Kasumi-1 (cell line): ENCODE measurements at regions not wholly inside any gene's neighbourhood (a gene's known extent, or its start where the extent isn't known, plus 50 kb on each side); places are given as distances from the start of the nearest gene placed in this dataset.

ENCODE experiments used
- DNase-seq, 2 experiments: peaks; one replicate each; lab custom pipeline; 2025; lab: John Stamatoyannopoulos, UW

GRCh38 chr18:64615021-64615420 is 466.1 kb upstream of the LINC00305 start:
- no peak for DNase-seq

- DNase-seq: no peak
Observed at GRCh38 chr18:64614446-64614845, 465.6 kb upstream of the LINC00305 start.

- DNase-seq: no peak
Observed at GRCh38 chr18:64592246-64592645, 443.4 kb upstream of the LINC00305 start.

- no peak for DNase-seq
Observed at GRCh38 chr18:64589000-64589399, 440.1 kb upstream of the LINC00305 start.

GRCh38 chr18:64566456-64566855 is 417.6 kb upstream of the LINC00305 start:
- no peak for DNase-seq

- no peak for DNase-seq
Observed at GRCh38 chr18:64562651-64563050, 413.8 kb upstream of the LINC00305 start.

GRCh38 chr18:64546451-64546850 is 397.6 kb upstream of the LINC00305 start:
- no peak for DNase-seq

- no peak for DNase-seq
Observed at GRCh38 chr18:64539847-64540246, 391.0 kb upstream of the LINC00305 start.

- DNase-seq: no peak
Observed at GRCh38 chr18:64528646-64529045, 379.8 kb upstream of the LINC00305 start.

- DNase-seq: no peak
Observed at GRCh38 chr18:64519201-64519600, 370.3 kb upstream of the LINC00305 start.

GRCh38 chr18:64518191-64518590 is 369.3 kb upstream of the LINC00305 start:
- DNase-seq: no peak

- DNase-seq: no peak
Observed at GRCh38 chr18:64513401-64513800, 364.5 kb upstream of the LINC00305 start.

GRCh38 chr18:64490207-64490606 is 341.3 kb upstream of the LINC00305 start:
- no peak for DNase-seq

GRCh38 chr18:64488698-64489097 is 339.8 kb upstream of the LINC00305 start:
- no peak for DNase-seq

- no peak for DNase-seq
Observed at GRCh38 chr18:64474773-64475172, 325.9 kb upstream of the LINC00305 start.

- no peak for DNase-seq
Observed at GRCh38 chr18:64474255-64474654, 325.4 kb upstream of the LINC00305 start.

GRCh38 chr18:64449434-64449833 is 300.5 kb upstream of the LINC00305 start:
- DNase-seq: no peak

GRCh38 chr18:64444819-64445218 is 295.9 kb upstream of the LINC00305 start:
- DNase-seq: no peak

GRCh38 chr18:64438178-64438577 is 289.3 kb upstream of the LINC00305 start:
- peak; percentile 62 to 73 for DNase-seq

GRCh38 chr18:64436111-64436510 is 287.2 kb upstream of the LINC00305 start:
- DNase-seq: peak; percentile 76 to 78

- no peak for DNase-seq
Observed at GRCh38 chr18:64419156-64419555, 270.3 kb upstream of the LINC00305 start.

GRCh38 chr18:64416990-64417389 is 268.1 kb upstream of the LINC00305 start:
- no peak for DNase-seq

GRCh38 chr18:64415218-64415617 is 266.3 kb upstream of the LINC00305 start:
- DNase-seq: no peak

GRCh38 chr18:64410685-64411084 is 261.8 kb upstream of the LINC00305 start:
- DNase-seq: no peak

- peak; percentile 48 to 71 for DNase-seq
Observed at GRCh38 chr18:64409511-64409910, 260.6 kb upstream of the LINC00305 start.
